Gastroesophageal sphincter (tissue), 3 donors: ENCODE measurements at regions not wholly inside any gene's neighbourhood (a gene's known extent, or its start where the extent isn't known, plus 50 kb on each side); places are given as distances from the start of the nearest gene placed in this dataset.

Experiments used
- CTCF ChIP-seq, 4 experiments: fragments of 200-600 bp in 2 of 4; fragments of 450-650 bp in 2 of 4; sonication (generic) in 1 of 4; IDR thresholded peaks; one replicate each; pipeline ENCODE4 v1.5.1; 2017 to 2019; ENCODE audit warnings: antibody characterized with exemption in 4 of 4, mild to moderate bottlenecking in 2 of 4, moderate library complexity in 2 of 4
- EP300 ChIP-seq: sonication (generic); formaldehyde crosslinking; IDR thresholded peaks from one replicate; pipeline ENCODE4 v1.6.1; 2017; ENCODE audit warnings: antibody characterized with exemption, mild to moderate bottlenecking

- TF ChIP-seq CTCF (IDR thresholded peaks at IDR 0.05) (no peak), EP300 (no peak)
Measured at GRCh38 chr5:113989278-113989912, 372.5 kb upstream of the KCNN2 start.
